SK-N-SH treated with all-trans-retinoic acid at 6 μM for 48 hours (cell line): ENCODE measurements at regions not wholly inside any gene's neighbourhood (a gene's known extent, or its start where the extent isn't known, plus 50 kb on each side); places are given as distances from the start of the nearest gene placed in this dataset.

Experiments used
- ATAC-seq: fragments of 200-7000 bp; cut with Tn5 transposase; 3 replicates; pipeline ENCODE4 v1.9.1; 2020; ENCODE audit warnings: mild to moderate bottlenecking, moderate library complexity
- ARNTL ChIP-seq: fragments of 450-650 bp; formaldehyde crosslinking; IDR thresholded peaks from 2 replicates; pipeline ENCODE4 v1.5.0; 2020; ENCODE audit warnings: low read depth, mild to moderate bottlenecking, moderate library complexity, borderline replicate concordance
- CREB5 ChIP-seq: fragments of 250-450 bp; sonication (Bioruptor Pico); IDR thresholded peaks from 2 replicates; pipeline ENCODE4 v1.5.1; 2020; ENCODE audit warnings: low read depth, mild to moderate bottlenecking, moderate library complexity
- CSDC2 ChIP-seq: fragments of 250-450 bp; sonication (Bioruptor Pico); IDR thresholded peaks from 2 replicates; pipeline ENCODE4 v1.5.0; 2020; ENCODE audit warnings: mild to moderate bottlenecking, moderate library complexity
- ESRRG ChIP-seq: fragments of 250-450 bp; sonication (Bioruptor Pico); IDR thresholded peaks from 2 replicates; pipeline ENCODE4 v1.6.1; 2021; ENCODE audit warnings: mild to moderate bottlenecking
- ISL1 ChIP-seq: fragments of 250-450 bp; sonication (Bioruptor Pico); IDR thresholded peaks from 2 replicates; pipeline ENCODE4 v2.1.2; 2022; ENCODE audit warnings: mild to moderate bottlenecking, moderate library complexity
- OSR1 ChIP-seq: fragments of 250-450 bp; sonication (Bioruptor Pico); IDR thresholded peaks from 2 replicates; pipeline ENCODE4 v1.8.0; 2022; ENCODE audit warnings: moderate library complexity, mild to moderate bottlenecking, inconsistent platforms
- POU6F1 ChIP-seq: fragments of 250-450 bp; sonication (Bioruptor Pico); IDR thresholded peaks from 2 replicates; pipeline ENCODE4 v1.8.0; 2021; ENCODE audit warnings: low read depth, mild to moderate bottlenecking, moderate library complexity, borderline replicate concordance
- PPARA ChIP-seq: fragments of 250-450 bp; sonication (Bioruptor Pico); IDR thresholded peaks from 2 replicates; pipeline ENCODE4 v1.5.0; 2020; ENCODE audit warnings: mild to moderate bottlenecking, borderline replicate concordance
- RARB ChIP-seq: fragments of 250-450 bp; sonication (Bioruptor Pico); IDR thresholded peaks from 2 replicates; pipeline ENCODE4 v1.8.0; 2021; ENCODE audit warnings: mild to moderate bottlenecking, moderate library complexity
- TCF4 ChIP-seq: fragments of 250-450 bp; sonication (Bioruptor Pico); IDR thresholded peaks from 2 replicates; pipeline ENCODE4 v1.8.0; 2021; ENCODE audit warnings: mild to moderate bottlenecking, moderate library complexity, borderline replicate concordance
- TOX ChIP-seq: fragments of 250-450 bp; sonication (Bioruptor Pico); IDR thresholded peaks from 2 replicates; pipeline ENCODE4 v1.8.0; 2021; ENCODE audit warnings: mild to moderate bottlenecking, moderate library complexity, borderline replicate concordance
- TSHZ2 ChIP-seq: fragments of 250-450 bp; sonication (Bioruptor Pico); IDR thresholded peaks from 2 replicates; pipeline ENCODE4 v1.5.0; 2020; ENCODE audit warnings: mild to moderate bottlenecking, moderate library complexity
- ZC3H10 ChIP-seq: fragments of 250-450 bp; sonication (Bioruptor Pico); IDR thresholded peaks from 2 replicates; pipeline ENCODE4 v1.5.1; 2021; ENCODE audit warnings: mild to moderate bottlenecking, moderate library complexity
- ZFP3 ChIP-seq: fragments of 250-450 bp; sonication (Bioruptor Pico); IDR thresholded peaks from 2 replicates; pipeline ENCODE4 v1.5.0; 2020; ENCODE audit warnings: mild to moderate bottlenecking, moderate library complexity
- ZFP30 ChIP-seq: fragments of 450-650 bp; formaldehyde crosslinking; IDR thresholded peaks from 2 replicates; pipeline ENCODE4 v1.5.0; 2022; ENCODE audit warnings: mild to moderate bottlenecking, moderate library complexity
- ZNF70 ChIP-seq: fragments of 450-650 bp; formaldehyde crosslinking; IDR thresholded peaks from 2 replicates; pipeline ENCODE4 v1.5.0; 2020; ENCODE audit warnings: mild to moderate bottlenecking, moderate library complexity
- ZNF8 ChIP-seq: fragments of 450-650 bp; formaldehyde crosslinking; IDR thresholded peaks from 2 replicates; pipeline ENCODE4 v1.5.0; 2020; ENCODE audit warnings: mild to moderate bottlenecking, moderate library complexity

- TF ChIP-seq POU6F1 (CRISPR knock-in tag): no peak
- TF ChIP-seq PPARA (CRISPR knock-in tag): no peak
- no peak for TF ChIP-seq ISL1 (CRISPR knock-in tag)
- no peak for TF ChIP-seq RARB (CRISPR knock-in tag)
- TF ChIP-seq ESRRG (CRISPR knock-in tag): no peak
- no peak for TF ChIP-seq TCF4
Observed at GRCh38 chr13:44267203-44267602, 106.4 kb upstream of the SERP2 start (continued).

- TF ChIP-seq POU6F1 (CRISPR knock-in tag) (no peak), CREB5 (no peak), ZNF8 (no peak), TOX (CRISPR knock-in tag) (no peak), ARNTL (CRISPR knock-in tag) (no peak), ZFP3 (CRISPR knock-in tag) (no peak), TCF4 (no peak), ESRRG (CRISPR knock-in tag) (no peak), PPARA (CRISPR knock-in tag) (no peak), TSHZ2 (no peak), ZFP30 (CRISPR knock-in tag) (no peak), OSR1 (CRISPR knock-in tag) (no peak), ZNF70 (CRISPR knock-in tag) (no peak), CSDC2 (CRISPR knock-in tag) (no peak), ZC3H10 (CRISPR knock-in tag) (no peak)
- peak; percentile 85 for ATAC-seq
Observed at GRCh38 chr13:44267980-44268379, 105.6 kb upstream of the SERP2 start.

- TF ChIP-seq TCF4: no peak
- TF ChIP-seq, all 23 proteins: peak for 0
- ATAC-seq: no peak
Observed at GRCh38 chr13:44268980-44269379, 104.6 kb upstream of the SERP2 start.

DNA sequence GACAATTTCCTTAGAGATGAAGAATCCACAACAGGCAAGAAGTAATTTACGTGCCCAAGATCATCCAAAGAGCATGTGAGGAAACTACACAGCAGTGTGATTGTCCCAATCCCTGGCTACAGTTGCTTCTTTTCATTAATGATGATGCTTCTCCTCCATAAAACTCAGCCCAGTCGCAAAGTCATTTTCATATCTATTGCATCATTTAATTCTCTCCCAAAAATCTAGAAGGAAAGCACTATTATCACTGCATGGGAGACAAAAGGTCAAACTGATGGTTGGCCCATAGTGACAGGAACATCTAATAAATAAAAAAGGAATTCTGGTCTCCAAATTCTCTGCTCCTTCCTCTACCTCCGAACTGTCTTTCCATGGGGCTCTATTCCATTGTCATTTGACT, 103.5 kb upstream of the SERP2 start:
- ATAC-seq: no peak
- TF ChIP-seq ZFP3 (CRISPR knock-in tag) (no peak), POU6F1 (CRISPR knock-in tag) (no peak), CREB5 (no peak), ISL1 (CRISPR knock-in tag) (no peak)
